ENCODE measurements at regions not wholly inside any gene's neighbourhood (a gene's known extent, or its start where the extent isn't known, plus 50 kb on each side); places are given as distances from the start of the nearest gene placed in this dataset.

DNA sequence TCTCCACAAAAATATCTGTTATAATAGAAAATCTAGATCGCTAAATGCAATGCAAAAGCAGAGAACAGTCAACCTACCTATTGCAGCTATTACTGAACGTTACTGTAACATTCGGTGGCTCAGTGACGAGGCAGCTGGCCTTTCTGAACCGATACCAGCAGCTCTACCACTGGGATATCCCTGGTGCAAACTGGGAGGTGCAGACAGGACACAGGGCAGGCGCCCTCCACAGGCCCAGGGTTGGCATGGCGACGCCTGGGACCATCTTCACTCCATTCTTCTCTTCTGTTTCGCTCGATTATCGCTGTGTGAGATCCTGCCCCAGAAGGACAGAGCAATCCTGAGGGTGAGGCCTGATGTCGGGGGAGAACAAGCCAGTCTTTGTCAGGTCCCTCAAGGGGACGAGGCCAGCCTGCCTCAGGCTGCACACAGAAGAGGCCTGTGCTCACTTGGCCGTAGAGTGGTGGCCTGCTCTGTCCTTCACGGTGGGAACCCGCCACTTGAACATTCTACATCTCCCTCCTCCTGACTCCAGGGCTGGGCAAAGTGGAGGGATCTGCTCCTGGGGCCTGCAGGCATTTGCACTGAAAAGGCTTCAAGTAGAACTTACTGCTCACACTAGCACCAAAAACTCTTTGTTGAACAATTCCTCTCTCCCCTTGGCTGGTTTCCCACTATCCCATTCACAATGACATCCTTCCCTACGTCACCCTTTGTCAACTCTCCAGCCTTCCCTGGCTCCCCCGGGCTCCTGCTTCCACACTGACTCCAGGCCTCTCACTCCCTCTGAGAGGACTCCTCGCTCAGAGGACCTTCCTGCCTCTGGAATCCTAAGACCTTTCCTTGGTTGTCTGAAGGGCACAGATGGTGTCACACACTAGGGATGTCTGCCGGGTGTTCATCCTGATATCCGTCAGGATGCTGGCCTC lies 49.7 kb downstream of the CYRIA start:
- no peak for DNase-seq

- DNase-seq: no peak
These were observed 50.4 kb downstream of the CYRIA start for GRCh38 chr2:16615246-16615645.

DNA sequence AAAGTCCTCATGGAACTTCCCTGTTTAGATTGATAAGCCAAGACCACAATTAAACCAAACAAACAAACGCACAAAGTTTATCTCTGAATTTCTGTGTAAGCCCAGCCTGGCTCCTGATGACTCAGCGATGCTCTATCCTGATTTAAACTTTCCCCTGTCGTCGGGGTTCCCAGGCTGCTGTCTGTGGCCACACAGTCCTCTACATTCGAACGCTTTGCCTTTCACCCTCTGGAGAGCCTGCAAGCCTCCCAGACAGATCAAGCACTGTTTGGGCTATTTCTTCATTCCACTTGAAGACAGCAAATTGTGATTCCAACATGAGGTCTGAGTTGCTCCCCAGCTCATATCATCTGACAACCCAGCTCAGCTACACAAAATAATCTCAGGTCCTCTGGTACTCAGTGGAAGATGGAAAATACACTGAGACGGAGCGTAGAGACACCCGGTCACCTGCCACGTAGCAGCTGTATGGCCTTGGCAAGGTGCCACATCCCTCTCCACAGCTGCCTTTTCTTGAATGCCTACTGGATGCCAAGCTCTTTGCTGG lies 51.2 kb downstream of the CYRIA start:
- DNase-seq: no peak

GRCh38 chr2:16613539-16614011 lies 52.1 kb downstream of the CYRIA start:
- no peak for DNase-seq

- DNase-seq: no peak
These were observed 53.1 kb downstream of the CYRIA start for GRCh38 chr2:16612490-16612889.

- DNase-seq: no peak
These were observed 55.8 kb downstream of the CYRIA start for GRCh38 chr2:16609786-16610185.

DNA sequence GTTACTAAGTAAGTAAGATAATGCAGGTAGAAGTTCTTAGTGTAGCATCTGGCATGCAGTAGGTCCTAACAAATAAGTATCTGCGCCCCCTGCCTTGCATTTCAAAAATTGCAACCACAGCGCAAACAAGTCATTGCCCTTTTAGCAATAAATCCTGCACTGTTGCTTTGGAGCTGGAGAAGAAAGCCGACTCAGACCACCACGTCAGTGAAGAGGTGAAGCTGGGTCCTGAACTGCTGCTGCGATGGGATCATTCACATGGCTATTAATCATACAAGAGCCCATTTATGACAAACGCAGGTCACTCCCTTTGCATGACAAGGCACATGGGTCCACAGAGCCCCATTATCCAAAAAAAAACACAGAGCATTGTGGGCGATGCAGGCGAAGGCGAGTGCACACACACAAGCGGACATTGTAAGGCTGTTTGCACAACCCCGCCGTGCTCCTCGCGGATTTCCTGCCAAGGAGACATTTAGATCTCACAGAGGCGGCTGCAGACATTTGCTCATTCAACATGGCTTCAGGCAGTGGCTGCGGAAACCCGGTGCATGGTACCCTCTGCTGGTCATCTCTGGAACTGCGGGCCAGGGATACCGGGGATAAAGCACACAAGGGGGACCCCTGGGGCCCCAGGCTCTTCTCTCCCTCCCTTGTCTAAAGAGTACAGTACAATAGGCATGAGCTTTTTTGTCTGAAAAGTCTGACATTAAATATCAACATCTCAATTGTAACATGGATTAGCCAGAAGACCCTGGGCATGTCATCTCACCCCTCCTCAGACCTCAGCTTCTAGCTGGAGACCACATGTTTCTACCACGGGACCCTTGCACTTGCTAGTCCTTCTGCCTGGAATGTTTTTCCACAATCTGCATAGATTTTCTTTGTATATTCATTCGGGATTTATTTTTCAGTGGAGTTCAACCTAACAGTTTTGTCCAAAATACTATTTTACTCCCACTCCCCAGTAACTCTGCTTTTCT lies 56.7 kb downstream of the CYRIA start:
- peak; percentile 40 for DNase-seq

GRCh38 chr2:16607301-16607700 lies 58.3 kb downstream of the CYRIA start:
- DNase-seq: no peak

- no peak for DNase-seq
These were observed 61.4 kb downstream of the CYRIA start for GRCh38 chr2:16604236-16604635.

- no peak for DNase-seq
These were observed 74.2 kb downstream of the CYRIA start for GRCh38 chr2:16591370-16591933.

DNA sequence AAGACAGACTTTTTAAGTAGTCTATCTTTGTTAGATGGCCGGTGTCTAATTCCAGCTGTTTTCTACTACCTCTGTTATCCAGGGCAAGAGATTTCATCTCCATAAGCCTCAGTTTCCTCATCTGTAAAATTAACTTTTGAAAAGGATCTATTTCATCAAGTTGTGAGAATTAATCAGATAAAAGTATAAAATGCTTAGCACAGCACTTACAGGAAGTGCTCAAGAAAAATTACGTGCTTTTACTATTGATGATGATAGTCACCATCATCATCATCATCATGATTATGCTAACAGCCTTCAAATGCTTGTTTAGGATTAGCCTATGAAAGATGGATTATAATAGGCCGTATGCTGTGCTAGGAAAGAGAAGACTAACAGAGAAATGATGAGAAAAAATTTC lies 76.2 kb downstream of the CYRIA start:
- DNase-seq: no peak

GRCh38 chr2:16588565-16588964 lies 77.1 kb downstream of the CYRIA start:
- DNase-seq: no peak

- DNase-seq: no peak
These were observed 78.0 kb downstream of the CYRIA start for GRCh38 chr2:16587601-16588000.

- DNase-seq: no peak
These were observed 80.7 kb downstream of the CYRIA start for GRCh38 chr2:16584824-16585540.

DNA sequence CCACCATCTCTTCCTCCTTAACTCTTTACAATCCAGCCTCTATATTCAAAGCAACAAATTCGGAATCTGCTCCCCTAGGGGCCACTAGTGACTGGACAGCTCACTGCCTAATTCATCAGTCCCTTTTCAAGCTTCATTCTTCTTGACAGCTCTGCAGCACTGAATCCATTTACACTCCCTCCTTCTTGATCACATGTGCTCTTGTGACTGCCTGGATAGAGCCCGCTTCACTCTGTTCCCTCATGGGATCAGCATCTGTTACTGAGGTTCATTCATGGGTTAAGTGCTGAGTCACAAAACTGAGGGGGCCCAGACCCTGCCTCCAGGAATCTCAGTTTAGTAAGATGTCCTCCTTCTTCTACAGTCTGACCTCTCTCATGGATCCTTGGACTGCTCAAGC lies 81.5 kb downstream of the CYRIA start:
- no peak for DNase-seq

- no peak for DNase-seq
These were observed 84.4 kb downstream of the CYRIA start for GRCh38 chr2:16581241-16581640.

- no peak for DNase-seq
These were observed 87.6 kb downstream of the CYRIA start for GRCh38 chr2:16578081-16578480.

DNA sequence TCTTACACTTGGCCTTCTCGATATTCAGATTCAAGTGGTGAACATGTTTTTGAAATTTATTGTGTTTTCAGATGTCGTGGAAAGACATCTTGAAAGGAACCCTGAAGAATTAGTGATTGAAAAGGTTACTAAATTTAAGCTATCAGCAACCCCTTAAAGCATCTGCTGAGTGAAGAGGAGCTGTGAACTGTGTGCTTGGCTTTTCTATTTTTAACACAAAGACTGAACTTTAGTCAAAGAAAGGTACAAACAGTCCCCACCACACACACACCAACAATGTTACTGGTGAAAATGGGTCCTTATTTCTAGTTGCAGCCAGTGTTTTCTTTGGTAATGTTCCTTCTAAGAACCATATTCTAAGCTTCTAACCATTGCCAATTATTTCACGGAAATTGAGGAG lies 95.1 kb downstream of the CYRIA start:
- no peak for DNase-seq

GRCh38 chr2:16568998-16569784 lies 96.4 kb downstream of the CYRIA start:
- DNase-seq: no peak

DNA sequence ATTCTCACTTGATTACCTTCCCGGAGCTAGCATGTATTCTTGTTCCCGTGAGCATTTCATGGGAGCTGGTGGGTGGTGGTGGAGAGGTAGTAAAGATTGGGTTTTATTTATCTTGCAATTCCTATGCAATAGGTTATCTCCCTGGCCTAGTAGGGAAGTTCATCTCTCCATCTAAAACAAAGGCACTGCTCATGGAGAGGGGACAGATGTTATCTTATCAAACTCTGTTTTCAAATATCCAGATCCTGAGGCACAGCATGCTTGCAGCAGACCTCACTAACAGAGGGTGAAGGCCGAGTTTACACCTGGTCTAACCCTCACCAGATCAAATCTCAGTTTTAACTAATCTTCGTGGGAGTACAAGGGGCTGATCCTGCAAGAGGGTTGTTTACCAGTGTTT lies 98.9 kb downstream of the CYRIA start:
- DNase-seq: no peak

- DNase-seq: no peak
These were observed 100.2 kb downstream of the CYRIA start for GRCh38 chr2:16565481-16565880.
